ENCODE measurements at regions not wholly inside any gene's neighbourhood (a gene's known extent, or its start where the extent isn't known, plus 50 kb on each side); places are given as distances from the start of the nearest gene placed in this dataset.

GRCh38 chr4:17283251-17283650 is 228.6 kb downstream of the QDPR start:
- Mint-ChIP-seq H3K4me3 (no peak overlapping the region), H3K27me3 (peaks cover 2 to 20% (median 9%) of the 10 kb centered on the region in 5 donors), H3K36me3 (no peaks in the 10 kb centered on the region), H3K4me1 (no peaks in the 10 kb centered on the region), H3K27ac (no peak overlapping the region), H3K9me3 (no peaks in the 10 kb centered on the region)
- DNase-seq: no peak
- ATAC-seq: no peak
- POLR2A ChIA-PET: no interaction called here

- no peaks in the 10 kb centered on the region for H3K36me3 Mint-ChIP-seq
- DNase-seq: no peak
- H3K4me1 Mint-ChIP-seq: no peaks in the 10 kb centered on the region
- no peak for ATAC-seq
- no peaks in the 10 kb centered on the region for H3K9me3 Mint-ChIP-seq
- no peak overlapping the region for H3K4me3 Mint-ChIP-seq
- H3K27me3 Mint-ChIP-seq: peaks cover 2 to 33% (median 10%) of the 10 kb centered on the region in 5 donors
- POLR2A ChIA-PET: no interaction called here
- no peak overlapping the region for H3K27ac Mint-ChIP-seq
These were observed 231.4 kb downstream of the QDPR start for GRCh38 chr4:17280261-17281018.

GRCh38 chr4:17276776-17277175 is 235.1 kb downstream of the QDPR start:
- no peak overlapping the region for H3K27ac Mint-ChIP-seq
- H3K4me3 Mint-ChIP-seq: no peak overlapping the region
- POLR2A ChIA-PET: no interaction called here
- DNase-seq: no peak
- H3K4me1 Mint-ChIP-seq: no peaks in the 10 kb centered on the region
- no peaks in the 10 kb centered on the region for H3K9me3 Mint-ChIP-seq
- H3K36me3 Mint-ChIP-seq: no peaks in the 10 kb centered on the region
- peaks cover 0 to 21% (median 4%) of the 10 kb centered on the region in 5 donors for H3K27me3 Mint-ChIP-seq
- ATAC-seq: no peak

DNA sequence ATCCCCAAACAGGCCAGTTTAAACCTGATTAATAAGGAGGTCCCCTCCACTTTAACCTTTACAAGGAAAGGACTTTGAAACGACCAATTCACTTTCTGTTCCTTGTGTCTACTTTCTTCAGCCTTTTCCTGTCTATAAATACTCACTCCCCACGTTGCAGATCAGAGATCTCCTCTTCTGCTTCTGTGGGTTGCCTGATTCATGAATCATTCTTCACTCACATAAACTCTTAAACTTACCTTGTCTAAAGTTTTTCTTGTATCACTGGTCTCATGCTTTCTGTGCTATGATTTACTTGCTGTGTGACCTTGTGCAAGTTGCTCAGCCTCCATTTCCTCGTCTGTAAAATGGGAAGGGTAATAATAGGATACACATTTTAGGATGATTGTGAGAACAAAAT is 236.1 kb downstream of the QDPR start:
- no peak overlapping the region for H3K4me3 Mint-ChIP-seq
- POLR2A ChIA-PET: no interaction called here
- H3K27me3 Mint-ChIP-seq: peaks cover 0 to 15% (median 4%) of the 10 kb centered on the region in 5 donors
- no peaks in the 10 kb centered on the region for H3K9me3 Mint-ChIP-seq
- DNase-seq: no peak
- no peak for ATAC-seq
- H3K27ac Mint-ChIP-seq: no peak overlapping the region
- H3K4me1 Mint-ChIP-seq: no peaks in the 10 kb centered on the region
- H3K36me3 Mint-ChIP-seq: no peaks in the 10 kb centered on the region

GRCh38 chr4:17273047-17273446 is 238.8 kb downstream of the QDPR start:
- DNase-seq (no peak), ATAC-seq (no peak)
- H3K36me3 Mint-ChIP-seq: no peaks in the 10 kb centered on the region
- no peaks in the 10 kb centered on the region for H3K9me3 Mint-ChIP-seq
- POLR2A ChIA-PET: no interaction called here
- H3K4me3 Mint-ChIP-seq: no peak overlapping the region
- peaks cover 9 to 37% (median 19%) of the 10 kb centered on the region in 5 donors for H3K27me3 Mint-ChIP-seq
- H3K27ac Mint-ChIP-seq: no peak overlapping the region
- H3K4me1 Mint-ChIP-seq: no peaks in the 10 kb centered on the region

GRCh38 chr4:17272154-17272553 is 239.7 kb downstream of the QDPR start:
- POLR2A ChIA-PET: no interaction called here
- H3K4me3 Mint-ChIP-seq: no peak overlapping the region
- DNase-seq (no peak), ATAC-seq (no peak)
- H3K27me3 Mint-ChIP-seq: peaks cover 9 to 42% (median 20%) of the 10 kb centered on the region in 5 donors
- H3K36me3 Mint-ChIP-seq: no peaks in the 10 kb centered on the region
- no peaks in the 10 kb centered on the region for H3K9me3 Mint-ChIP-seq
- H3K4me1 Mint-ChIP-seq: no peaks in the 10 kb centered on the region
- H3K27ac Mint-ChIP-seq: no peak overlapping the region

- H3K4me3 Mint-ChIP-seq: no peak overlapping the region
- peaks cover 9 to 50% (median 17%) of the 10 kb centered on the region in 5 donors for H3K27me3 Mint-ChIP-seq
- H3K36me3 Mint-ChIP-seq: no peaks in the 10 kb centered on the region
- ATAC-seq (no peak), DNase-seq (no peak)
- H3K27ac Mint-ChIP-seq: no peak overlapping the region
- no peaks in the 10 kb centered on the region for H3K4me1 Mint-ChIP-seq
- POLR2A ChIA-PET: no interaction called here
- peaks cover 0 to 2% (median 0%) of the 10 kb centered on the region in 9 donors for H3K9me3 Mint-ChIP-seq
These were observed 246.2 kb downstream of the QDPR start for GRCh38 chr4:17265653-17266052.

- Mint-ChIP-seq H3K27me3 (peaks cover 9 to 52% (median 17%) of the 10 kb centered on the region in 5 donors), H3K27ac (no peak overlapping the region), H3K36me3 (peaks cover 0 to under 1% (median 0%) of the 10 kb centered on the region in 3 donors), H3K9me3 (peaks cover 0 to 7% (median 0%) of the 10 kb centered on the region in 9 donors), H3K4me3 (no peak overlapping the region), H3K4me1 (no peaks in the 10 kb centered on the region)
- no peak for DNase-seq
- no peak for ATAC-seq
- POLR2A ChIA-PET: no interaction called here
These were observed 246.8 kb downstream of the QDPR start for GRCh38 chr4:17265139-17265538.

DNA sequence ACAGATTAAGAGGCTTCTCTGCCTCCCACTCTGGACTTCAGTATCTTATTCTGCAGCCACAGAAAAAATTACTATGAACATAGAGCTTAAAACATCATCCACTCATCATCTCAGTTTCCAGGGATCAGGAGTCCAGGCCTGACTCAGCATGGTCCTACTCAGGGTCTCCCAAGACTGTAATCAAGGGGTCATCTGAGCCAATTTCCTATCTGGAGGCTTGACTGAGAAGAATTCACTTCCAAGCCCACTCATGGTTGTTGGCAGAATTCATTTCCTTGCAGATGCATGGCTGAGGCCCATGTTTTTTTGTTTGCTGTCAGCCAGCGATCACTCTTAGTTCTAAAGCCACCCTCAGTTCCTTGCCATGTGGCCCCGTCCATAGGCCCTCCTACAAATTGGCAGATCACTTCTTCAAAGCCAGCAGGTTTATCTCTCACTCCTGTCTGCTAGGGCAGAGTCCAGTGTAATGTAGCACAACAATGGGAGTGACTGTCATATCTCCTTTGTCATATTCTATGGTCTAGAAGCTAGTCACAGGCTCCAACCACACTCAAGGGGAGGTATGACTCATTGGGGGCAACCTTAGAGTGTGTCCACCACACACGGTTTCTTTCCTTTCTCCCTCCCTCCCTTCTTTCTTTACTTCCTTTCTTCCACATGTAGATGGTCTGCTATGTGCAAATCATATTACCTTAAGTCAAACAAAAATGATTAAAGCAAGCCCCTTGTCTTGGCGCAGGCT is 251.6 kb downstream of the QDPR start:
- DNase-seq: no peak
- Mint-ChIP-seq H3K36me3 (peaks cover 0 to 7% (median 0%) of the 10 kb centered on the region in 3 donors), H3K4me1 (no peaks in the 10 kb centered on the region), H3K27ac (no peak overlapping the region), H3K9me3 (peaks cover 0 to 16% (median 0%) of the 10 kb centered on the region in 9 donors), H3K27me3 (peaks cover 0 to 27% (median 8%) of the 10 kb centered on the region in 5 donors), H3K4me3 (no peak overlapping the region)
- ATAC-seq: no peak
- POLR2A ChIA-PET: no interaction called here

DNA sequence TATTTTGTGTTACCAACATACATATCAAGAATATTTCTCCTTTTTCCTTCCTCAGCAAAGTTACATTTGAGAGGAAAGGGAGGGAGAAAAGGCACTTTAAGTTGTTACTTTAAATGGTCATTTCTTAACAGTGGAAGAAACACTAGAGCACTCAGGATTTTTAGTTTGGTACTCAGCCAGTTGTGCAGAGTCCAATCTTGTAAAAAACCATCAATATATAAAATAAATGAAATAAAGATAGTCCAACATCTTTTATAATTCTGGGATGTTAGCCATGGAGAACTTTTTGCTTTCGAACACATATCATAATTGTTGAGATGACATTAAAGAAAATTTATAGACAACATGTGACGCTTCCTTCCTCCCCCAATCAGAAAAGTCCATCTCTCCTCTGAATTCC is 253.8 kb downstream of the QDPR start:
- no peak overlapping the region for H3K27ac Mint-ChIP-seq

DNA sequence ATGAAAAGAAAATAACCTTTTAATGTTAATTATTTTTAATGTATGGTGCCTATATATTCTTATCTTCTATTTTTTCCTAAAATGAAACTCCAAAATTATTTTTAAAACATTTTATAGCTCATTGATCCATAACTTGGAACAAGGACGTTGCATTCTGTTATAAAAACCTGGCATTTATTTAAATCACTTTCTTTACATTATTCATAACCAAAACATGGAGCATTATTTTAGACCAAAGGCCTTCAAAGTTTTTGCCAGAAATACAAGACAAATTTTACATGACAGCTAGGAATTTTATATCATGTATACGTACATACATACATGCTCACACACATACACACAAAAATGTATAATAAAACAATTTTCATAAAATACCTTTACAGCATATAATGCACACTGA is 259.8 kb downstream of the QDPR start:
- Mint-ChIP-seq H3K9me3 (peaks cover 0 to 2% (median 0%) of the 10 kb centered on the region in 9 donors), H3K4me3 (no peak overlapping the region), H3K27me3 (peaks cover 4 to 19% (median 8%) of the 10 kb centered on the region in 5 donors), H3K36me3 (no peaks in the 10 kb centered on the region), H3K27ac (no peak overlapping the region), H3K4me1 (no peaks in the 10 kb centered on the region)
- POLR2A ChIA-PET: no interaction called here
- DNase-seq (no peak), ATAC-seq (no peak)

More for the DNA sequence above, 253.8 kb downstream of the QDPR start:
- DNase-seq: no peak
- Mint-ChIP-seq H3K27me3 (peaks cover 0 to 33% (median 7%) of the 10 kb centered on the region in 5 donors), H3K4me1 (no peaks in the 10 kb centered on the region), H3K36me3 (peaks cover 0 to 7% (median 0%) of the 10 kb centered on the region in 3 donors), H3K4me3 (no peak overlapping the region), H3K9me3 (peaks cover 0 to 16% (median 0%) of the 10 kb centered on the region in 9 donors)
- ATAC-seq: no peak
- POLR2A ChIA-PET: no interaction called here

DNA sequence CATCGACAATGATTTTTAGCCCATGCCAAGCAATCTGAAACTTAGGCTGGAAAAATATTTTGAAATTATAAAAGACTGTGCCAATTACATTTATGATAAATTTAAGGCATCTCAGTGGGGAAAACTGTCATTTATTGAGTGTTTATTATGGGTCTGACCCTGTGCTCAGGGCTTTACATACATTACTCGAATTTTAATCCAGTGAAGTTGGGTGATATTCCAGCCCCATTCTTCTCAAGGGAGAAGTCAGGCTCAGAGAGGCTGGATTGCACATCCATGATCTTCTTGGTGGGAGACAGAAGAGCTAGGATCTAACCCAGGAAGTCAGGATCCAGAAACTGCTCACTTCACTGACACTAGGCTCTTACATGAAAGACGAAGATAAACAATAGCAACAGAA is 260.8 kb downstream of the QDPR start:
- POLR2A ChIA-PET: no interaction called here
- H3K36me3 Mint-ChIP-seq: no peaks in the 10 kb centered on the region
- DNase-seq: no peak
- H3K27ac Mint-ChIP-seq: no peak overlapping the region
- no peak overlapping the region for H3K4me3 Mint-ChIP-seq
- H3K9me3 Mint-ChIP-seq: peaks cover 0 to 2% (median 0%) of the 10 kb centered on the region in 9 donors
- peaks cover 4 to 25% (median 11%) of the 10 kb centered on the region in 5 donors for H3K27me3 Mint-ChIP-seq
- ATAC-seq: no peak
- H3K4me1 Mint-ChIP-seq: no peaks in the 10 kb centered on the region

- no peak for ATAC-seq
- peaks cover 0 to 2% (median 0%) of the 10 kb centered on the region in 9 donors for H3K9me3 Mint-ChIP-seq
- no peak overlapping the region for H3K4me3 Mint-ChIP-seq
- no peak for DNase-seq
- H3K27me3 Mint-ChIP-seq: peaks cover 4 to 29% (median 11%) of the 10 kb centered on the region in 5 donors
- H3K4me1 Mint-ChIP-seq: no peaks in the 10 kb centered on the region
- POLR2A ChIA-PET: no interaction called here
- H3K27ac Mint-ChIP-seq: no peak overlapping the region
- no peaks in the 10 kb centered on the region for H3K36me3 Mint-ChIP-seq
These were observed 261.3 kb downstream of the QDPR start for GRCh38 chr4:17250591-17250990.
